OCI-LY7 (cell line): ENCODE measurements at regions not wholly inside any gene's neighbourhood (a gene's known extent, or its start where the extent isn't known, plus 50 kb on each side); places are given as distances from the start of the nearest gene placed in this dataset.

Experiments used
- BruUV-seq: library from RNA; stranded (reverse); fragments of 400-500 nt; replicated peaks from 2 replicates; lab custom pipeline; 2021; lab: Mats Ljungman, UMichigan
- CTCF ChIA-PET: fragments of 300-600 bp; sonication (Branson Sonifier 250); formaldehyde crosslinking; loops from one replicate; lab custom pipeline; 2022; ENCODE audit warnings: antibody characterized with exemption; ENCODE audit not compliant: unreplicated experiment; lab: Charles Lee
- POLR2A ChIA-PET: fragments of 300-600 bp; sonication (Branson Sonifier 250); formaldehyde crosslinking; loops from one replicate; lab custom pipeline; 2022; ENCODE audit warnings: antibody characterized with exemption; lab: Charles Lee
- DNase-seq: peaks from one replicate; pipeline ENCODE4 v3.0.0-alpha.2; 2015; ENCODE audit warnings: low spot score
- H2AFZ ChIP-seq: fragments of 200-600 bp; sonication (generic), shearing (Covaris generic); 2 replicates; pipeline ENCODE4 v1.6.1; 2014; ENCODE audit warnings: mild to moderate bottlenecking, antibody characterized with exemption, low read length, moderate library complexity
- H3K27ac ChIP-seq: fragments of 200-600 bp; sonication (generic); 2 replicates; pipeline ENCODE4 v1.5.1; 2014; ENCODE audit warnings: mixed run types, low read depth, mild to moderate bottlenecking, moderate library complexity, low read length, inconsistent platforms; ENCODE audit not compliant: poor library complexity, severe bottlenecking
- H3K36me3 ChIP-seq: fragments of 200-600 bp; sonication (generic); 2 replicates; pipeline ENCODE4 v1.6.1; 2014; ENCODE audit warnings: mild to moderate bottlenecking, antibody characterized with exemption, low read length, moderate library complexity, mixed read lengths; ENCODE audit not compliant: insufficient read depth
- H3K4me1 ChIP-seq: fragments of 200-600 bp; sonication (generic); 2 replicates; pipeline ENCODE4 v1.5.1; 2014; ENCODE audit warnings: mild to moderate bottlenecking, low read length; ENCODE audit not compliant: insufficient read depth, poor library complexity, severe bottlenecking
- H3K4me2 ChIP-seq: fragments of 200-600 bp; sonication (generic); 2 replicates; pipeline ENCODE4 v1.6.1; 2014; ENCODE audit warnings: mild to moderate bottlenecking, low read length
- H3K4me3 ChIP-seq: fragments of 200-600 bp; sonication (generic); 2 replicates; pipeline ENCODE4 v1.5.1; 2014; ENCODE audit warnings: mild to moderate bottlenecking, low read depth, low read length; ENCODE audit not compliant: poor library complexity, severe bottlenecking
- H3K79me2 ChIP-seq: fragments of 200-600 bp; sonication (generic); 2 replicates; pipeline ENCODE4 v1.6.1; 2016; ENCODE audit warnings: low read depth, mild to moderate bottlenecking, low read length, moderate library complexity, mixed read lengths; ENCODE audit not compliant: insufficient read depth
- H3K9me2 ChIP-seq: fragments of 200-600 bp; sonication (generic); 2 replicates; pipeline ENCODE4 v1.6.1; 2016; ENCODE audit warnings: mild to moderate bottlenecking, low read length, mixed read lengths; ENCODE audit not compliant: insufficient read depth
- H3K9me3 ChIP-seq: fragments of 200-600 bp; sonication (generic); 2 replicates; pipeline ENCODE4 v1.6.1; 2014; ENCODE audit warnings: mild to moderate bottlenecking, mixed run types, low read length, mixed read lengths
- H4K20me1 ChIP-seq: fragments of 200-600 bp; sonication (generic); 2 replicates; pipeline ENCODE4 v1.6.1; 2014; ENCODE audit warnings: mild to moderate bottlenecking, antibody characterized with exemption, low read length, moderate library complexity, mixed read lengths; ENCODE audit not compliant: insufficient read depth
- CTCF ChIP-seq: fragments of 200-600 bp; sonication (generic); conservative IDR thresholded peaks from 2 replicates; pipeline ENCODE4 v1.5.1; 2014; ENCODE audit warnings: mild to moderate bottlenecking, antibody characterized with exemption, low read length, moderate library complexity, mixed read lengths
- EZH2phosphoT487 ChIP-seq: fragments of 200-600 bp; sonication (generic); IDR thresholded peaks from 2 replicates; pipeline ENCODE4 v1.6.1; 2018; ENCODE audit warnings: low read depth, borderline replicate concordance, mild to moderate bottlenecking, mixed run types, antibody characterized with exemption, low read length, moderate library complexity, mixed read lengths
- intact Hi-C: fragments of 100-400 bp; cut with micrococcal nuclease; formaldehyde crosslinking; loops from one replicate; pipeline ENCODE4 v1.10.0; 2022; ENCODE audit not compliant: unreplicated experiment

GRCh38 chr18:73577365-73577764, 570.3 kb downstream of the FBXO15 start:
- no peaks in the 10 kb centered on the region for H3K9me2 ChIP-seq
- BruUV-seq = no TSS peak
- no peaks in the 10 kb centered on the region for H3K9me3 ChIP-seq
- H3K27ac ChIP-seq = no peak overlapping the region
- no peak overlapping the region for H2AFZ ChIP-seq
- DNase-seq = no peak
- TF ChIP-seq CTCF (no peak), EZH2phosphoT487 (no peak)
- H3K4me3 ChIP-seq = no peak overlapping the region
- H3K79me2 ChIP-seq = no peaks in the 10 kb centered on the region
- POLR2A ChIA-PET = no interaction called here
- H3K36me3 ChIP-seq = no peaks in the 10 kb centered on the region
- no peaks in the 10 kb centered on the region for H4K20me1 ChIP-seq
- CTCF ChIA-PET = no interaction called here
- no peak overlapping the region for H3K4me2 ChIP-seq
- H3K4me1 ChIP-seq = no peaks in the 10 kb centered on the region
- intact Hi-C loops = no loop called here

- H2AFZ ChIP-seq = no peak overlapping the region
- no peaks in the 10 kb centered on the region for H3K9me2 ChIP-seq
- H3K27ac ChIP-seq = no peak overlapping the region
- no peaks in the 10 kb centered on the region for H3K79me2 ChIP-seq
- no peaks in the 10 kb centered on the region for H3K4me1 ChIP-seq
- ChIA-PET POLR2A (no interaction called here), CTCF (no interaction called here)
- intact Hi-C loops = no loop called here
- no TSS peak for BruUV-seq
- H3K36me3 ChIP-seq = no peaks in the 10 kb centered on the region
- no peak for DNase-seq
- no peak for TF ChIP-seq EZH2phosphoT487
- TF ChIP-seq CTCF = no peak
- H3K4me3 ChIP-seq = no peak overlapping the region
- H3K4me2 ChIP-seq = no peak overlapping the region
- no peaks in the 10 kb centered on the region for H3K9me3 ChIP-seq
- no peaks in the 10 kb centered on the region for H4K20me1 ChIP-seq
These were observed 583.6 kb downstream of the FBXO15 start for GRCh38 chr18:73563901-73564472.

GRCh38 chr18:73563345-73563744, 584.3 kb downstream of the FBXO15 start:
- intact Hi-C loops = no loop called here
- no peaks in the 10 kb centered on the region for H3K79me2 ChIP-seq
- H3K4me3 ChIP-seq = no peak overlapping the region
- H2AFZ ChIP-seq = no peak overlapping the region
- CTCF ChIA-PET = no interaction called here
- TF ChIP-seq EZH2phosphoT487 (no peak), CTCF (no peak)
- H3K9me2 ChIP-seq = no peaks in the 10 kb centered on the region
- no TSS peak for BruUV-seq
- no peak overlapping the region for H3K4me2 ChIP-seq
- no peaks in the 10 kb centered on the region for H4K20me1 ChIP-seq
- no peaks in the 10 kb centered on the region for H3K4me1 ChIP-seq
- H3K27ac ChIP-seq = no peak overlapping the region
- H3K36me3 ChIP-seq = no peaks in the 10 kb centered on the region
- H3K9me3 ChIP-seq = no peaks in the 10 kb centered on the region
- no peak for DNase-seq
- POLR2A ChIA-PET = no interaction called here
